Mesothelial cell of epicardium (in vitro differentiated cells): ENCODE measurements at regions not wholly inside any gene's neighbourhood (a gene's known extent, or its start where the extent isn't known, plus 50 kb on each side); places are given as distances from the start of the nearest gene placed in this dataset.

Source experiments
- DNase-seq, 2 experiments: peaks; one replicate each; pipeline ENCODE4 v3.0.0; 2021; ENCODE audit warnings: low spot score in 2 of 2; ENCODE audit not compliant: unreplicated experiment in 2 of 2
- H3K27ac Mint-ChIP-seq: 2 replicates; pipeline ENCODE4 v1.8.0; 2021; ENCODE audit warnings: mixed read lengths
- H3K27me3 Mint-ChIP-seq: 2 replicates; pipeline ENCODE4 v1.8.0; 2021; ENCODE audit warnings: low read depth, mixed read lengths
- H3K36me3 Mint-ChIP-seq: 2 replicates; pipeline ENCODE4 v1.8.0; 2021; ENCODE audit warnings: mixed read lengths
- H3K4me1 Mint-ChIP-seq: 2 replicates; pipeline ENCODE4 v1.8.0; 2021; ENCODE audit warnings: mixed read lengths
- H3K4me3 Mint-ChIP-seq: 2 replicates; pipeline ENCODE4 v1.8.0; 2021; ENCODE audit warnings: mild to moderate bottlenecking, moderate library complexity, mixed read lengths
- H3K9me3 Mint-ChIP-seq: 2 replicates; pipeline ENCODE4 v1.8.0; 2021; ENCODE audit warnings: mixed read lengths
- TF ChIP-seq, protein P1 (sequence below): fragments of 200-600 bp; sonication (generic); IDR thresholded peaks from one replicate; pipeline ENCODE4 v1.5.0; 2021; ENCODE audit warnings: antibody characterized with exemption; ENCODE audit not compliant: unreplicated experiment

GRCh38 chr6:27812805-27813492, 99.2 kb downstream of the OR2B2 start:
- TF ChIP-seq, protein P1, sequence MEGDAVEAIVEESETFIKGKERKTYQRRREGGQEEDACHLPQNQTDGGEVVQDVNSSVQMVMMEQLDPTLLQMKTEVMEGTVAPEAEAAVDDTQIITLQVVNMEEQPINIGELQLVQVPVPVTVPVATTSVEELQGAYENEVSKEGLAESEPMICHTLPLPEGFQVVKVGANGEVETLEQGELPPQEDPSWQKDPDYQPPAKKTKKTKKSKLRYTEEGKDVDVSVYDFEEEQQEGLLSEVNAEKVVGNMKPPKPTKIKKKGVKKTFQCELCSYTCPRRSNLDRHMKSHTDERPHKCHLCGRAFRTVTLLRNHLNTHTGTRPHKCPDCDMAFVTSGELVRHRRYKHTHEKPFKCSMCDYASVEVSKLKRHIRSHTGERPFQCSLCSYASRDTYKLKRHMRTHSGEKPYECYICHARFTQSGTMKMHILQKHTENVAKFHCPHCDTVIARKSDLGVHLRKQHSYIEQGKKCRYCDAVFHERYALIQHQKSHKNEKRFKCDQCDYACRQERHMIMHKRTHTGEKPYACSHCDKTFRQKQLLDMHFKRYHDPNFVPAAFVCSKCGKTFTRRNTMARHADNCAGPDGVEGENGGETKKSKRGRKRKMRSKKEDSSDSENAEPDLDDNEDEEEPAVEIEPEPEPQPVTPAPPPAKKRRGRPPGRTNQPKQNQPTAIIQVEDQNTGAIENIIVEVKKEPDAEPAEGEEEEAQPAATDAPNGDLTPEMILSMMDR, result no peak
- Mint-ChIP-seq H3K27me3 (no peaks in the 10 kb centered on the region), H3K4me3 (no peak overlapping the region), H3K36me3 (no peaks in the 10 kb centered on the region), H3K27ac (peak overlapping the region; percentile 73), H3K9me3 (no peaks in the 10 kb centered on the region), H3K4me1 (peaks cover 52% of the 10 kb centered on the region)
- no peak for DNase-seq

GRCh38 chr6:27812078-27812804, 100.0 kb downstream of the OR2B2 start:
- Mint-ChIP-seq H3K4me3 (no peak overlapping the region), H3K4me1 (peaks cover 54% of the 10 kb centered on the region), H3K36me3 (no peaks in the 10 kb centered on the region), H3K27ac (peak overlapping the region; percentile 79), H3K27me3 (no peaks in the 10 kb centered on the region), H3K9me3 (no peaks in the 10 kb centered on the region)
- no peak for DNase-seq
- TF ChIP-seq, protein P1, result no peak

DNA sequence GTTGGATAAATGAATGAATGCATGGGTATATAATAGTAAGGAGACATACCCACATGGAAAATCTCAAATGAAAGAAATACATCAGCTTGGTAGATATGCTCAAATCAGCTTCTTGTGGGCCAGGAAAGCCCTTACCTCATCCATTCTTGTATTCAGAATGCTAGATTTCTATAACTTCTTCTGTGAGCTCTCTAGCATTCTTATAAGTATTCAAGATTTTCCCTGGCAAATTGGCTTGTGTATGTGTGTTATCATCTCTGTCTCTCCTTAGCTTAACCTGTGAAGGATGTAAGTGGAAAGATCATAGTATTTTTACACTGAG, 100.8 kb downstream of the OR2B2 start:
- DNase-seq, result no peak
- peak overlapping the region; percentile 99 for H3K27ac Mint-ChIP-seq

GRCh38 chr6:27810768-27811450, 101.3 kb downstream of the OR2B2 start:
- peak overlapping the region; percentile 99 for H3K27ac Mint-ChIP-seq
- H3K4me1 Mint-ChIP-seq, result peaks cover 59% of the 10 kb centered on the region
- TF ChIP-seq, protein P1, result no peak
- no peaks in the 10 kb centered on the region for H3K36me3 Mint-ChIP-seq
- H3K4me3 Mint-ChIP-seq, result peak overlapping the region; percentile 92
- no peaks in the 10 kb centered on the region for H3K9me3 Mint-ChIP-seq
- DNase-seq, result no peak
- no peaks in the 10 kb centered on the region for H3K27me3 Mint-ChIP-seq

More for the DNA sequence above, 100.8 kb downstream of the OR2B2 start:
- TF ChIP-seq, protein P1, result no peak
- no peaks in the 10 kb centered on the region for H3K9me3 Mint-ChIP-seq
- peaks cover 58% of the 10 kb centered on the region for H3K4me1 Mint-ChIP-seq
- peak overlapping the region; percentile 92 for H3K4me3 Mint-ChIP-seq
- no peaks in the 10 kb centered on the region for H3K36me3 Mint-ChIP-seq
- no peaks in the 10 kb centered on the region for H3K27me3 Mint-ChIP-seq

GRCh38 chr6:27809939-27810767, 102.0 kb downstream of the OR2B2 start:
- Mint-ChIP-seq H3K27ac (peak overlapping the region; percentile 99), H3K4me1 (peaks cover 56% of the 10 kb centered on the region)
- TF ChIP-seq, protein P1, result no peak

More at GRCh38 chr6:27809939-27810767, 102.0 kb downstream of the OR2B2 start:
- H3K4me3 Mint-ChIP-seq, result peak overlapping the region; percentile 92
- DNase-seq, result peak; percentile 34 to 75
- no peaks in the 10 kb centered on the region for H3K36me3 Mint-ChIP-seq
- H3K9me3 Mint-ChIP-seq, result no peaks in the 10 kb centered on the region
- H3K27me3 Mint-ChIP-seq, result no peaks in the 10 kb centered on the region
